Activated CD4-positive, alpha-beta T cell treated with anti-CD3 and anti-CD28 coated beads, Interleukin-2, amount 10 ng/mL, durations not matched to agents 7 days and 5 days (primary cell): ENCODE measurements at regions not wholly inside any gene's neighbourhood (a gene's known extent, or its start where the extent isn't known, plus 50 kb on each side); places are given as distances from the start of the nearest gene placed in this dataset.
"Not testable (repeated sequence)": the region's sequence is repeated elsewhere in the genome, so short reads cannot be mapped to it uniquely, and the experiment has no call there.

Source experiments
- CTCF ChIA-PET: fragments of 350-600 bp; sonication (Branson Sonifier 250); formaldehyde crosslinking; loops from one replicate; lab custom pipeline; 2021; ENCODE audit warnings: antibody characterized with exemption; lab: Charles Lee
- POLR2A ChIA-PET: fragments of 350-600 bp; sonication (Branson Sonifier 250); formaldehyde crosslinking; loops from one replicate; lab custom pipeline; 2021; ENCODE audit warnings: antibody characterized with exemption; lab: Charles Lee
- DNase-seq: peaks from one replicate; pipeline ENCODE4 v3.0.0-alpha.2; 2020
- H3K27ac Mint-ChIP-seq: one replicate; pipeline ENCODE4 v1.8.0; 2021; ENCODE audit warnings: mild to moderate bottlenecking, moderate library complexity, mixed read lengths
- H3K27me3 Mint-ChIP-seq: one replicate; pipeline ENCODE4 v1.8.0; 2021; ENCODE audit warnings: mixed read lengths
- H3K36me3 Mint-ChIP-seq: one replicate; pipeline ENCODE4 v1.8.0; 2021; ENCODE audit warnings: low read depth, mixed read lengths
- H3K4me1 Mint-ChIP-seq: one replicate; pipeline ENCODE4 v1.8.0; 2021; ENCODE audit warnings: mixed read lengths
- H3K4me3 Mint-ChIP-seq: one replicate; pipeline ENCODE4 v1.8.0; 2021; ENCODE audit warnings: mild to moderate bottlenecking, moderate library complexity, mixed read lengths
- H3K9me3 Mint-ChIP-seq: one replicate; pipeline ENCODE4 v1.8.0; 2021; ENCODE audit warnings: mixed read lengths

DNA sequence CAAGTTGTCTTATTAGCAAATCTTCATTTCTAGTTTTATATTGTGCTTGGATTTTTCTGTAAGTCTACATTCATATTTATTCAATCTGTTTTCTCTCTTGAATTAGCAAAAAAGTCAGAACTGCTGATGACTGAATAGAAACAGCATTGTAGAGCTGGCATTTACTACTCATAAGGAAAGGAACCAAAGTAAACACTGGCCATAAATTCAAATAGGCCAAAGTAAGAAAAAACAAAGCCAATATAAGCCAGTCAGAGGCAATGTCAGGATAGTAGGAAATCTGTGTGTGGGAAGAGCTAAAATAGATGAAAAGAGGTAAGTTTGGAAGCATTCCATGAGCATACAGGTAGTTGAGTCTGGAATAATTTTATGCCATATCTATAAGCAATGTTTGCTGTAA lies 307.2 kb upstream of the SLITRK3 start:
- POLR2A ChIA-PET = no interaction called here
- no peak for DNase-seq
- no peak overlapping the region for H3K4me3 Mint-ChIP-seq
- peaks cover 14% of the 10 kb centered on the region for H3K9me3 Mint-ChIP-seq
- H3K27ac Mint-ChIP-seq = no peak overlapping the region
- CTCF ChIA-PET = no interaction called here
- H3K36me3 Mint-ChIP-seq = no peaks in the 10 kb centered on the region
- no peaks in the 10 kb centered on the region for H3K27me3 Mint-ChIP-seq
- no peaks in the 10 kb centered on the region for H3K4me1 Mint-ChIP-seq

DNA sequence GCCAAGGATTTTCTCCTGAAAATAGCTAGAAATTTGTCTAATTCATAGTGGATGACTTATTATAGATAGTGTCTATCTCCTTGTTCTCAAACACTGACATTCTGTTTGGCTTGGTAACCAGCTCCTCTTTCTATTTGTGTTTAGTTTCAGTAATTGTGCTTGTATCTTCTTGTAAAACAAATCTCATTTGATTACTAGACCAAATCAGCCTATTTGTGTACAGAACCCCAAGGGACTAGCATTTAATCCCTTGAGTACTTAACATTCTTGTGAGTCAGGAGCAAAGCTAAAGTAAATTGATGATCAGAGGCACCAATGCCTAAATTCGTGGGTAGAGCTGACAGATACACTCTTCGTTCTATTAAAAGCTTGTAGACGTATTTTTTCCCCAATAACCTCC lies 306.5 kb upstream of the SLITRK3 start:
- ChIA-PET POLR2A (no interaction called here), CTCF (no interaction called here)
- Mint-ChIP-seq H3K36me3 (no peaks in the 10 kb centered on the region), H3K27ac (no peak overlapping the region), H3K4me1 (no peaks in the 10 kb centered on the region), H3K9me3 (peaks cover 14% of the 10 kb centered on the region), H3K27me3 (no peaks in the 10 kb centered on the region), H3K4me3 (no peak overlapping the region)
- DNase-seq = no peak

DNA sequence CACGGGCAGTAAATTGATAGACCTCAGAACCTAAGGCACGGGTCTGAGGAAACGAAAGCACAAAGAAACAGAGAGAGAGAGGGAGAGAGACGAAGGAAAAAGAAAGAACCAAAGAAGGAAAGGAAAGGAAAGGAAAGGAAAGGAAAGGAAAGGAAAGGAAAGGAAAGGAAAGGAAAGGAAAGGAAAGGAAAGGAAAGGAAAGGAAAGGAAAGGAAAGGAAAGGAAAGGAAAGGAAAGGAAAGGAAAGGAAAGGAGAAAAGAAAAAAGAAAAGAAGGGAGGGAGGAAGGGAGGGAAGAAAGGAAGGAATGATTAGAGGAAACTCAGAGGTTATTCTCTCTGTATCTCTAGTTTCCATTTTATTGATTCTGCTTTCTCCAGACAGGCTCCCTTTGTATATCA lies 302.6 kb upstream of the SLITRK3 start:
- H3K36me3 Mint-ChIP-seq, CTCF ChIA-PET, POLR2A ChIA-PET, H3K27me3 Mint-ChIP-seq, H3K9me3 Mint-ChIP-seq, H3K4me3 Mint-ChIP-seq, DNase-seq, H3K27ac Mint-ChIP-seq, H3K4me1 Mint-ChIP-seq: not testable (repeated sequence)

DNA sequence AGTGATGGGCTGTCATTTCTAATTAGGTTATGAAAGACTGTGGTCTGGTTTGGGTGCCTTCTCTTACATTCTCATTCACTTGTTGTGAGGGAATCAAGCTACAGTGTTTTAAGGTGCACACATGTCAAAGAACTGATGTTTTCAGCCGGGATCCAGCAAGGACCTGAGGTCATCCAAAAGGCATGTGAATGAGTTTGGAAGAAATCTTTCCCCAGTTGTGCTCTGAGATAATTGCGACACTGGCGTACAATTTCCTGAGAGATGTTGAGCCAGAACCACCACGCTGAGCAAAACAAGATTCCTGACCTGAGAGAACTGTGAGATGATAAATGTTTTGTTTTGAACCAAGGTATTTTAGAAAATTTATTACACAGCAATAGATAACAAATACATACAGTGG lies 295.3 kb upstream of the SLITRK3 start:
- no peak overlapping the region for H3K4me3 Mint-ChIP-seq
- H3K27me3 Mint-ChIP-seq = no peaks in the 10 kb centered on the region
- no peak for DNase-seq
- H3K27ac Mint-ChIP-seq = no peak overlapping the region
- peaks cover 7% of the 10 kb centered on the region for H3K9me3 Mint-ChIP-seq
- POLR2A ChIA-PET = no interaction called here
- H3K4me1 Mint-ChIP-seq = no peaks in the 10 kb centered on the region
- CTCF ChIA-PET = no interaction called here
- no peaks in the 10 kb centered on the region for H3K36me3 Mint-ChIP-seq

DNA sequence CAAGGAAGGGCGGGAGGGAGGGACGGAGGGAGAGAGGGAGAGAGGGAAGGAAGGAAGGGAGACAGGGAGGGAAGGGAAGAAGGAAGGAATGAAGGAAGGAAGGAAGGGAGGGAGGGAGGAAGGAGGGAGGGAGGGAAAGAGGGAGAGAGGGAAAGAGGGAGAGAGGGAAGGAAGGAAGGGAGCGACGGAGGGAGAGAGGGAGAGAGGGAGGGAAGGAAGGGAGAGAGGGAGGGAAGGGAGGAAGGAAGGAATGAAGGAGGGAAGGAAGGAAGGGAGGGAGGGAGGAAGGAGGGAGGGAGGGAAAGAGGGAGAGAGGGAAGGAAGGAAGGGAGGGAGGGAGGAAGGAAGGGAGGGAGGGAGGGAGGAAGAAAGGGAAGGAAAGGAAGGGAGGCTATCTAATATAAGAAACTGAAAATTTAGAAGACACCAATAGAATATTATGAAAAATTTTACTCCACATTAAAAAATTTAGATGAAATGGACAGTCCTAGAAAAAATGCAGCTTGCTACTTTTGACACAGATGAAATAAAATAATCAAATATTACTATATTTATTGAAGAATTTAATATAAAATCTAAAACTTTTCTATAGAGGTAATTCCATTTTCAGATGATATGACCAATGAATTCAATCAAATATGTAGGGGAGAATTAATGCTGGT lies 280.3 kb upstream of the SLITRK3 start:
- H3K36me3 Mint-ChIP-seq = no peaks in the 10 kb centered on the region
- no peaks in the 10 kb centered on the region for H3K27me3 Mint-ChIP-seq
- CTCF ChIA-PET = no interaction called here
- POLR2A ChIA-PET = no interaction called here
- peaks cover 3% of the 10 kb centered on the region for H3K9me3 Mint-ChIP-seq
- DNase-seq = no peak
- no peak overlapping the region for H3K4me3 Mint-ChIP-seq
- H3K27ac Mint-ChIP-seq = no peak overlapping the region
- no peaks in the 10 kb centered on the region for H3K4me1 Mint-ChIP-seq

DNA sequence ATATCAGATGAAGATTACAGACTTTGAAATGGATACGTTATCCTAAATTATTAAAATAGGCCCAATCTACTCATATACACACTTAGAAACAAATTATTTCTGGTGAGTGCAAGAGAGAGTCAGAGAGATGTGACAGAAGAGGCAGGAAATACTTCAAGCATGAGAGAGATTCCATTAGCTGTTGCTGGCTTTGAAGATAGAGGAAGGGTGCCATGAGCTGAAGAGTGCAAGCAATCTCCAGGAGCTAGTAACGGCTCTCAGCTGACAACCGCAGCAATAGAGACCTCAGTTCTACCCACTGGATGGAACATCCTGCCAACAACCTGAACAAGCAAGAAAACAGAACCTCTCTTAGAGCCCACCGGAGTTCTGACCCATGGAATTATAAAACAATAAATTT lies 270.7 kb upstream of the SLITRK3 start:
- ChIA-PET CTCF (no interaction called here), POLR2A (no interaction called here)
- no peak for DNase-seq
- H3K4me3 Mint-ChIP-seq = no peak overlapping the region
- peaks cover 9% of the 10 kb centered on the region for H3K9me3 Mint-ChIP-seq
- no peaks in the 10 kb centered on the region for H3K27me3 Mint-ChIP-seq
- no peak overlapping the region for H3K27ac Mint-ChIP-seq
- no peaks in the 10 kb centered on the region for H3K36me3 Mint-ChIP-seq
- no peaks in the 10 kb centered on the region for H3K4me1 Mint-ChIP-seq

DNA sequence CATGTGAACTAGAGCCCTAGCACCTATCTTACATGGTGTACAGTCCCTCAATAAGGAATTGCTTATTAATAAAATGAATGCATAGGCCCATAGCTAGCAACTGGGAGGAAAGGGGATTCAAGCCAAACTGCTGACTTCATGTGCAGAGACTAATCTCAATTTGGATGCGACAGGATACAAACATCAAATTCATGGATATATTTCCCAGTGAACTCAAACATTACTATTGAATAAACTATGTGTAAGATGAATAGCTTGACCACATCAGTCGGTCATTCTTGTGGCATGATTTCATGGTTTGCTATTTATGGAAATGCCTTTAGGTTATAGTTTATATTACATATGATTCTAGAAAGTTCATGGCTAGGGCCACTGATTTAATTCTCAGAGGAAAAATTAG lies 268.6 kb upstream of the SLITRK3 start:
- ChIA-PET CTCF (no interaction called here), POLR2A (no interaction called here)
- Mint-ChIP-seq H3K9me3 (peaks cover 9% of the 10 kb centered on the region), H3K27ac (no peak overlapping the region), H3K36me3 (no peaks in the 10 kb centered on the region), H3K4me1 (no peaks in the 10 kb centered on the region), H3K4me3 (no peak overlapping the region), H3K27me3 (no peaks in the 10 kb centered on the region)
- no peak for DNase-seq

DNA sequence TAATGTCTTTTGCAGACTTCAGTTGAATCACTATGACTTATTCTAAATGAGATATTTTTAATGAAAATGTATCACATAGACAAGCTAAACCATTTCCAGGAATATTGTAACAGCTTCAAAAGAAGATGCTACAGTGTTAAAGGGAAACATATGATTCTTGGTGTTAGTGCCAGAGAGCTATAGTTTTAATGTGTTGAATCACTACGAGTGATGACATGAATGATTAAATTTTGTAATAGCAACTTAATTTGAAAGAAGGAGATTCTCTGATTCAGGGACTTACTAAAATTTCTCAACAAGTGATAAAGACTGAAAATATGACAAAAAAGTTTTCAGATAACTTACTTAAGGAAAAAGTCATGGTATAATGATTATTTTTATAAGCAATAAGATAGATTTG lies 267.3 kb upstream of the SLITRK3 start:
- Mint-ChIP-seq H3K27ac (no peak overlapping the region), H3K27me3 (no peaks in the 10 kb centered on the region), H3K36me3 (no peaks in the 10 kb centered on the region), H3K4me1 (no peaks in the 10 kb centered on the region), H3K9me3 (peaks cover 6% of the 10 kb centered on the region), H3K4me3 (no peak overlapping the region)
- ChIA-PET CTCF (no interaction called here), POLR2A (no interaction called here)
- no peak for DNase-seq

DNA sequence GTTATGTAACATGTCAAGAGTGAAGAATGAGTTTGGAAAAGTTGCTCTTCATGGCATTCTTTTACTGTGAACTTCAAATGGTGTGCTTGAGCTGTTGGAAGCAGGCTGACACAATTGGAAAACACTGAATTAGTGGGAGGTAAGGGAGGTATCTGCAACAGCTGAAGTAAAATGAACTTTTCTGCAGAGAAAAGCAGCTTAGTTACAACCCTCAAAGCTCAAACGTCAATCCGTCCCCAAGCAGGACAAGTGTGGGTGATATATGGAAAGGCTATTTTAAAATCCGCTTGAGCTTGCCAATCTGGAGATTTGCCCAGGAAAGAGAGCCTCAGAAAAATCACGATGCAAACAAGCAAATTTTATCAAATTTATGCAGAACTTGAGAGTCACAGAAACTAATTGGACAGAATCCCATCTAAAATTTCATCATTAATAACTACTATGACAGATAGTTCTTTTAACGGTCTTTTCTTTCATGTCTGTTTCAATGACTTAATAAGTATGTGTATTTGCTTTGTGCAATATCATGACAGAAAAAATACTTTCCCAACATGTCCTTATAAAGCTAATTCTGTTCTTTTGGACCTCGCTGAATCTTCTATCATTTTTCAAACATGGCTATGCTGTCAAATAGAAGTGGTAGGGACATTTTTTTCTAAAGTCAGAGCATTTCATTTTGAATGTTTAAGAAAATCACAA lies 266.6 kb upstream of the SLITRK3 start:
- Mint-ChIP-seq H3K27ac (no peak overlapping the region), H3K4me3 (no peak overlapping the region), H3K4me1 (no peaks in the 10 kb centered on the region), H3K9me3 (peaks cover 6% of the 10 kb centered on the region), H3K27me3 (no peaks in the 10 kb centered on the region), H3K36me3 (no peaks in the 10 kb centered on the region)
- POLR2A ChIA-PET = no interaction called here
- no peak for DNase-seq
- CTCF ChIA-PET = no interaction called here

DNA sequence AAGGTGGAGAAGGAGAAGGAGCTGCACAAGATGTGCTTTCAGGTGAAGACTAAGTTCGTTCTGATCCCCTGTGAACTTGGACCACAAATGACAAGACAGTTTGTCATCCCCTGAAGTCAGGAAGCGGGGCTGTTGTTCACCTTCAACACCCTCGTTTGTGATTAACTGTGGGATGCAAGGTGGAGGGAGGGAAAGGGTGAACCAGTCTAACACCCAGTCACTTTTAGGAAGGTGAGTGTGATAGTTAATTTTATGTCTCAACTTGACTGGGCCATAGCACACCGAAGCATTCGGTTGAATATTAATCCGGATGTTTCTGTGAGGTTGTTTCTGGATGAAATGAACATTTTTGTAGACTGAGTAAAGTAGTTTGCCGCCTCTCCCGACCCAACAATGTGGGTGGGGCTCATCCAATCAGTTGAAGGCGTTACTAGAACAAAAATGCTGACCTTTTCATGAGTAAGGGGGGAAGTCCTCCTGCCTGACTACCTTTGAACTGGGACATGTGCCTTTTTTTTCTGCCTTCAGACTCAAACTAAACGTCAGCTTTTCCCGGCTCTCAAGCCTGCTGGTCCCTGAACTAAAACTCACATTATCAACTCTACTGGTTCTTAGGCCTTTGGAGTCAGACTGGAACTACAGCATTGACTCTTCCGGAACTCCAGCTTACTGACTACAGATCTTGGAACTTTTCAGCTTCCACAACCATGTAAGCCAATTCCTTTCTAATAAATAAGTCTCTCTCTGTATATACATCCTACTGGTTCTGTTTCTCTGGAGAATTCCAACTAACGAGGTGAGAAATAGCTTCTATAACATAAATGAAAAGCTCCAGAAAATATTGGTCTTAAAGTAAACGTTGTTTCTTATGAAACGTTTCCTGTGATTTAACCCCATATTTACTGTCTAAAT lies 264.0 kb upstream of the SLITRK3 start:
- no peaks in the 10 kb centered on the region for H3K36me3 Mint-ChIP-seq
- POLR2A ChIA-PET = no interaction called here
- CTCF ChIA-PET = no interaction called here
- no peaks in the 10 kb centered on the region for H3K4me1 Mint-ChIP-seq
- H3K4me3 Mint-ChIP-seq = no peak overlapping the region
- H3K27me3 Mint-ChIP-seq = no peaks in the 10 kb centered on the region
- no peak overlapping the region for H3K27ac Mint-ChIP-seq
- peaks cover 7% of the 10 kb centered on the region for H3K9me3 Mint-ChIP-seq
- no peak for DNase-seq

DNA sequence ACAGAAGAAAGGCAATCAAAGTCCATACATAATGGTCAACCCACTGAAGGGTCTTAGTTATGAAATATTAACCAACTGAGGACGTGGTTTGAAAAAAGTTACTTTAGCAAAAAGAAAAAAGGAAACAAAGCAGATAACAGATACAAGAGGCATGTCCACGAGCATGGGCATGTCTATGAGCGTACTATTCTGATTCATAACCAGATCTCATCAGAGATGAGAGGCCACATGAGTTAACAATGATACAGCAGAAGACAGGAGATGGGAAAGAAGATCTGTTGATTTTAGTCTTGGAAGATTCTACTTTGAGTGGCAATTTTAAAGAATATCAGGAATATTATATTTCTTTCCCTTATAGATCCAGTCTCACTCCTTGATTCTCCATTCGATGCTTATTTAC lies 262.9 kb upstream of the SLITRK3 start:
- Mint-ChIP-seq H3K9me3 (peaks cover 8% of the 10 kb centered on the region), H3K4me3 (no peak overlapping the region), H3K36me3 (no peaks in the 10 kb centered on the region), H3K27ac (no peak overlapping the region), H3K4me1 (no peaks in the 10 kb centered on the region), H3K27me3 (no peaks in the 10 kb centered on the region)
- POLR2A ChIA-PET = no interaction called here
- CTCF ChIA-PET = no interaction called here
- no peak for DNase-seq

DNA sequence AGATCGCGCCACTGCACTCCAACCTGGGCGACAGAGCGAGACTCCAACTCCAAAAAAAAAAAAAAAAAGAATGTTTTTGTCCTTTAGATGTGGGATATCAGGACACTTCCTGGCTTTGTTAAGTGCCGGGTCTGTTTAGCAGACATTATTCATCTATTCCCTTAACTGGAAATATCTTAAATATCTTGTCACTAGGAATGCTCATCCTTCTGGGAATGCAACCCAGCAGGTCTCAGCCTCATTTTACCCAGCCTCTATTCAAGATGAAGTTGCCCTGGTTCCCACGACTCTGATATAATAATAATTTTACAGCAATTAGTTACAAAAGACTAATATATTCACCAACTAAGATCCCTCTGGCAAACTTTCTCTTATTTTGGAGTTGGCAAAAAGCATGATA lies 260.9 kb upstream of the SLITRK3 start:
- Mint-ChIP-seq H3K4me1 (no peaks in the 10 kb centered on the region), H3K9me3 (peaks cover 8% of the 10 kb centered on the region), H3K36me3 (no peaks in the 10 kb centered on the region), H3K27me3 (no peaks in the 10 kb centered on the region), H3K4me3 (no peak overlapping the region), H3K27ac (no peak overlapping the region)
- ChIA-PET CTCF (no interaction called here), POLR2A (no interaction called here)
- no peak for DNase-seq

DNA sequence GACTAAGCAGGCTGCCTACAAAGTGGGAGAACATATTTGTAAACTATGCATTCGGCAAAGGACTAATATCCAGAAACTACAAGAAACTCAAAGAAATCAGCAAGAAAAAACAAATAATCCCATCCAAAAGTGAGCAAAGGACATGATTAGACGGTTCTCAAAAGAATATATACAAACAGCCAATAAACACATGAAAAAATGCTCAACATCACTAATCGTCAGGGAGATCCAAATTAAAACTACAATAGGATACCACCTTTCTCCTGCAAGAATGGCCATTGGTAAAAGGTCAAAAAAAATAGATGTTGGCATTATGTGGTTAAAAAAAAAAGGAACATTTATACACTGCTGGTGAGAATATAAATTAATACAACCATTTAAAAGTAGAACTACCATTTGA lies 259.6 kb upstream of the SLITRK3 start:
- Mint-ChIP-seq H3K27me3 (no peaks in the 10 kb centered on the region), H3K9me3 (peaks cover 8% of the 10 kb centered on the region), H3K4me1 (no peaks in the 10 kb centered on the region), H3K4me3 (no peak overlapping the region), H3K36me3 (no peaks in the 10 kb centered on the region), H3K27ac (no peak overlapping the region)
- ChIA-PET CTCF (no interaction called here), POLR2A (no interaction called here)
- no peak for DNase-seq
